ENCODE measurements at regions not wholly inside any gene's neighbourhood (a gene's known extent, or its start where the extent isn't known, plus 50 kb on each side); places are given as distances from the start of the nearest gene placed in this dataset.

GRCh38 chr2:58770846-58771245 is 529.7 kb upstream of the FANCL start:
- 13% methylated on average over 5 of the region's 5 CpGs for WGBS (ENCODE audit: missing lambda C conversion rate)
- H3K27ac ChIP-seq, result no peak overlapping the region
- no peak for ATAC-seq

GRCh38 chr2:58769864-58770234 is 528.7 kb upstream of the FANCL start:
- DNase-seq (ENCODE audit: low read depth in 1 of 2, low spot score in 1 of 2), result no peak
- no peak overlapping the region for H3K4me2 ChIP-seq
- no peak for ATAC-seq
- no peaks in the 10 kb centered on the region for H3K9me3 ChIP-seq
- POLR2A ChIA-PET, result no interaction called here
- CTCF ChIA-PET, result interaction anchor here (1.5 kb wide), 1 partner anchor 1010 kb away, joined by 4 read pairs; no protein-coding TSS in a partner anchor
- no peak overlapping the region for H3K4me3 ChIP-seq
- no peaks in the 10 kb centered on the region for H3K4me1 ChIP-seq
- TF ChIP-seq MAZ (IDR thresholded peaks at IDR 0.05; ENCODE audit: borderline replicate concordance, low read depth, low read length), result no peak
- no peak for TF ChIP-seq RCOR1 (IDR thresholded peaks at IDR 0.05; ENCODE audit: low read depth, low read length)
- no peak for TF ChIP-seq GATA3 (IDR thresholded peaks at IDR 0.05; ENCODE audit: borderline replicate concordance)
- FAIRE-seq, result no peak
- WGBS (ENCODE audit: missing lambda C conversion rate), result 20% methylated on average over 3 of the region's 3 CpGs
- no peak overlapping the region for H3K27ac ChIP-seq

More at GRCh38 chr2:58770846-58771245, 529.7 kb upstream of the FANCL start:
- H3K4me3 ChIP-seq, result no peak overlapping the region
- no peaks in the 10 kb centered on the region for H3K9me3 ChIP-seq
- TF ChIP-seq, protein P1, sequence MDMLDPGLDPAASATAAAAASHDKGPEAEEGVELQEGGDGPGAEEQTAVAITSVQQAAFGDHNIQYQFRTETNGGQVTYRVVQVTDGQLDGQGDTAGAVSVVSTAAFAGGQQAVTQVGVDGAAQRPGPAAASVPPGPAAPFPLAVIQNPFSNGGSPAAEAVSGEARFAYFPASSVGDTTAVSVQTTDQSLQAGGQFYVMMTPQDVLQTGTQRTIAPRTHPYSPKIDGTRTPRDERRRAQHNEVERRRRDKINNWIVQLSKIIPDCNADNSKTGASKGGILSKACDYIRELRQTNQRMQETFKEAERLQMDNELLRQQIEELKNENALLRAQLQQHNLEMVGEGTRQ (IDR thresholded peaks at IDR 0.05), result no peak
- no peak overlapping the region for H3K4me2 ChIP-seq
- FAIRE-seq (no peak), DNase-seq (ENCODE audit: low read depth in 1 of 2, low spot score in 1 of 2) (no peak)
- ChIA-PET CTCF (interaction anchor here (0.9 to 1.5 kb wide), 3 partner anchors 8 to 1011 kb away, joined by 3 to 7 read pairs (median 4); no protein-coding TSS in a partner anchor), POLR2A (no interaction called here)
- no peaks in the 10 kb centered on the region for H3K4me1 ChIP-seq

DNA sequence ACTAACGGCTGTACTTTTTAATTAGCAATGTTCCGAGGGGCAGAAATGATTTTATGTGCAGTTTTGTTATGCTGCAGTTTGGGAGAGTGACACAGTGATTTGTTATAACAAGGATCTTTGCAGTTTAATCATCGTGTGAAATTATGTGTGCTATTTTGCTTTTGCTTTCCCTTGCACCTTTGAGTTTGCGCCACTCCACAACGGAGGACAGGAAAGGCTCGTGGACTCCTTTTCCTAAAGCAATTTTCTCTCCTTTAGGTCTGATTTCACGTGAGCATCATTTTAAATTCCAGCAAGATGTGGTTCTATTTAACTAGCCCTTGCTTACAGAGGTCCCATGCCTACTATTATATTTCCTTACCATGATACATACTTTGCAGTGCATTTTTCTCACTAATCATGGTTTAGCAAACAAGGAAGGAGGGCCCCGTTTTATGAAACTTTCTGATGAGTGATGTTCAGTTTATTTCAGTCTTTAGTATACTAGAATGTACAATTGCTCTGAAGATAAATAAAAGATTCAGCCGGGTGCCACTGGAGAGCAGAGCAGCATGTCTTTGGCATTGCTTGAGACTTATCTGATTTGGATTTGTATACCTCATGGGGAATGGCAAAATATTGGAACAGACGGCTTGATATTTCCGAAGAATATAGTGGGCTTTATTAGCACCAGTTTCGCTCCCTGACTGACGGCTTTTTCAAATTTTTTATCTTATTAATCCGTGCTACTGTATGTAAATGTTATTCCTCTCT is 528.2 kb upstream of the FANCL start:
- no peak for FAIRE-seq
- 25% methylated on average over 14 of the region's 14 CpGs for WGBS (ENCODE audit: missing lambda C conversion rate)
- Histone ChIP-seq H3K9me3 (no peaks in the 10 kb centered on the region), H3K4me3 (no peak overlapping the region), H3K27ac (no peak overlapping the region), H3K4me1 (no peaks in the 10 kb centered on the region), H3K4me2 (no peak overlapping the region)
- TF ChIP-seq FOSB (CRISPR knock-in tag; IDR thresholded peaks at IDR 0.05) (no peak), PHF8 (IDR thresholded peaks at IDR 0.05; ENCODE audit: borderline replicate concordance, low read depth) (no peak), JUNB (IDR thresholded peaks at IDR 0.05) (no peak), POLR2A (IDR thresholded peaks at IDR 0.05; ENCODE audit: low read length) (no peak), NPAS2 (CRISPR knock-in tag; IDR thresholded peaks at IDR 0.05; ENCODE audit: borderline replicate concordance) (no peak), POLR2AphosphoS2 (conservative IDR thresholded peaks at IDR 0.05; ENCODE audit: low read length) (no peak), FOSL2 (IDR thresholded peaks at IDR 0.05) (no peak), FOSL2 (CRISPR knock-in tag; IDR thresholded peaks at IDR 0.05) (no peak), CHD4 (IDR thresholded peaks at IDR 0.05; ENCODE audit: borderline replicate concordance) (no peak), ESRRA (IDR thresholded peaks at IDR 0.05; ENCODE audit: borderline replicate concordance, low read length) (no peak)
- ChIA-PET POLR2A (no interaction called here), CTCF (no interaction called here)
- no peak for ATAC-seq
- no peak for DNase-seq (ENCODE audit: low read depth in 1 of 2, low spot score in 1 of 2)

- DNase-seq (ENCODE audit: low read depth in 1 of 2, low spot score in 1 of 2) (no peak), FAIRE-seq (no peak), ATAC-seq (no peak)
- Histone ChIP-seq H3K27ac (no peak overlapping the region), H3K4me1 (no peaks in the 10 kb centered on the region), H3K9me3 (no peaks in the 10 kb centered on the region), H3K4me3 (no peak overlapping the region), H3K4me2 (no peak overlapping the region)
- WGBS (ENCODE audit: missing lambda C conversion rate), result 29% methylated on average over 4 of the region's 4 CpGs
- CTCF ChIA-PET, result no interaction called here
- TF ChIP-seq MAZ (IDR thresholded peaks at IDR 0.05; ENCODE audit: borderline replicate concordance, low read depth, low read length), result no peak
- no peak for TF ChIP-seq HDAC2 (IDR thresholded peaks at IDR 0.05)
- no peak for TF ChIP-seq FOSB (CRISPR knock-in tag; IDR thresholded peaks at IDR 0.05)
- TF ChIP-seq EHMT2 (IDR thresholded peaks at IDR 0.05; ENCODE audit: low read depth), result no peak
- TF ChIP-seq KDM5A (IDR thresholded peaks at IDR 0.05), result no peak
- TF ChIP-seq POLR2AphosphoS2 (conservative IDR thresholded peaks at IDR 0.05; ENCODE audit: low read length), result no peak
- no peak for TF ChIP-seq MAX (IDR thresholded peaks at IDR 0.05)
- POLR2A ChIA-PET, result no interaction called here
Measured at GRCh38 chr2:58768715-58769080, 527.6 kb upstream of the FANCL start.

Measured in A549 (cell line).